Neural cell (in vitro differentiated cells): ENCODE measurements at regions not wholly inside any gene's neighbourhood (a gene's known extent, or its start where the extent isn't known, plus 50 kb on each side); places are given as distances from the start of the nearest gene placed in this dataset.

ENCODE experiments used
- H2AFZ ChIP-seq: fragments of 200-600, 300-800 bp; sonication (generic), shearing (Covaris generic); 2 replicates; pipeline ENCODE4 v1.6.0; 2014; ENCODE audit warnings: low read depth, mild to moderate bottlenecking, antibody characterized with exemption, low read length, moderate library complexity
- H3F3A ChIP-seq: fragments of 200-600 bp; shearing (Covaris generic); 2 replicates; pipeline ENCODE4 v1.6.1; 2016; ENCODE audit warnings: mild to moderate bottlenecking, moderate library complexity, mixed read lengths, antibody characterized with exemption, low read length; ENCODE audit not compliant: insufficient read depth, poor library complexity, severe bottlenecking
- H3K27ac ChIP-seq: fragments of 200-600, 300-800 bp; sonication (generic), shearing (Covaris generic); 2 replicates; pipeline ENCODE4 v1.5.1; 2014; ENCODE audit warnings: mild to moderate bottlenecking, low read length, moderate library complexity
- H3K27me3 ChIP-seq: fragments of 300-800, 200-600 bp; sonication (generic), shearing (Covaris generic); 2 replicates; pipeline ENCODE4 v1.6.0; 2014; ENCODE audit warnings: mild to moderate bottlenecking, low read depth, low read length, moderate library complexity; ENCODE audit not compliant: insufficient read depth
- H3K36me3 ChIP-seq: fragments of 300-800, 200-600 bp; sonication (generic), shearing (Covaris generic); 2 replicates; pipeline ENCODE4 v1.5.1; 2014; ENCODE audit warnings: mild to moderate bottlenecking, antibody characterized with exemption, low read length, moderate library complexity; ENCODE audit not compliant: insufficient read depth
- H3K4me2 ChIP-seq: fragments of 300-800, 200-600 bp; sonication (generic), shearing (Covaris generic); 2 replicates; pipeline ENCODE4 v1.6.0; 2014; ENCODE audit warnings: mild to moderate bottlenecking, low read length
- H3K4me3 ChIP-seq: fragments of 300-800, 200-600 bp; sonication (generic), shearing (Covaris generic); 2 replicates; pipeline ENCODE4 v1.5.1; 2014; ENCODE audit warnings: mild to moderate bottlenecking, low read length, moderate library complexity
- H3K79me2 ChIP-seq: fragments of 200-600 bp; shearing (Covaris generic); replicated peaks from 2 replicates; pipeline ENCODE4 v1.6.0; 2014; ENCODE audit warnings: mild to moderate bottlenecking, low read length, moderate library complexity; ENCODE audit not compliant: insufficient read depth
- H3K9ac ChIP-seq: fragments of 300-800, 200-600 bp; sonication (generic), shearing (Covaris generic); 2 replicates; pipeline ENCODE4 v1.6.1; 2016; ENCODE audit warnings: mild to moderate bottlenecking, low read length, mixed read lengths
- H3K9me2 ChIP-seq: fragments of 200-600 bp; shearing (Covaris generic); 2 replicates; pipeline ENCODE4 v1.6.1; 2016; ENCODE audit warnings: mild to moderate bottlenecking, low read length, mixed read lengths; ENCODE audit not compliant: insufficient read depth
- H3K9me3 ChIP-seq: fragments of 200-600, 300-800 bp; sonication (generic), shearing (Covaris generic); 2 replicates; pipeline ENCODE4 v1.6.1; 2016; ENCODE audit warnings: mild to moderate bottlenecking, mixed run types, low read length, moderate library complexity, mixed read lengths
- H4K20me1 ChIP-seq: fragments of 200-600 bp; shearing (Covaris generic); 2 replicates; pipeline ENCODE4 v1.6.1; 2016; ENCODE audit warnings: mild to moderate bottlenecking, mixed run types; ENCODE audit not compliant: insufficient read depth
- CTCF ChIP-seq: fragments of 450-650 bp; IDR thresholded peaks from 2 replicates; pipeline ENCODE4 v1.5.1; 2014; ENCODE audit warnings: antibody characterized with exemption, mild to moderate bottlenecking, moderate library complexity; ENCODE audit not compliant: poor library complexity, severe bottlenecking
- EP300 ChIP-seq: fragments of 450-650 bp; conservative IDR thresholded peaks from 2 replicates; pipeline ENCODE4 v1.6.1; 2014; ENCODE audit warnings: antibody characterized with exemption, mild to moderate bottlenecking, moderate library complexity; ENCODE audit not compliant: poor library complexity, severe bottlenecking
- EZH2 ChIP-seq: fragments of 200-600, 300-800 bp; shearing (Covaris generic), sonication (generic); IDR thresholded peaks from 2 replicates; pipeline ENCODE4 v1.6.1; 2014; ENCODE audit warnings: antibody characterized with exemption, low read length, borderline replicate concordance, mild to moderate bottlenecking; ENCODE audit not compliant: insufficient read depth, poor library complexity, severe bottlenecking
- MXI1 ChIP-seq: fragments of 450-650 bp; conservative IDR thresholded peaks from 2 replicates; pipeline ENCODE4 v1.6.1; 2014; ENCODE audit warnings: antibody characterized with exemption, mild to moderate bottlenecking; ENCODE audit not compliant: poor library complexity, severe bottlenecking
- POLR2AphosphoS5 ChIP-seq: IDR thresholded peaks from 2 replicates; pipeline ENCODE4 v1.6.1; 2012
- RAD21 ChIP-seq: fragments of 450-650 bp; conservative IDR thresholded peaks from 2 replicates; pipeline ENCODE4 v1.6.1; 2014; ENCODE audit warnings: antibody characterized with exemption, mild to moderate bottlenecking, moderate library complexity
- REST ChIP-seq: IDR thresholded peaks from 2 replicates; pipeline ENCODE4 v1.6.1; 2012; ENCODE audit warnings: borderline replicate concordance
- SMC3 ChIP-seq: fragments of 450-650 bp; conservative IDR thresholded peaks from 2 replicates; pipeline ENCODE4 v1.6.1; 2014; ENCODE audit warnings: antibody characterized with exemption, mild to moderate bottlenecking, moderate library complexity; ENCODE audit not compliant: poor library complexity
- TAF1 ChIP-seq: IDR thresholded peaks from 2 replicates; pipeline ENCODE4 v1.6.1; 2012; ENCODE audit warnings: low read depth

DNA sequence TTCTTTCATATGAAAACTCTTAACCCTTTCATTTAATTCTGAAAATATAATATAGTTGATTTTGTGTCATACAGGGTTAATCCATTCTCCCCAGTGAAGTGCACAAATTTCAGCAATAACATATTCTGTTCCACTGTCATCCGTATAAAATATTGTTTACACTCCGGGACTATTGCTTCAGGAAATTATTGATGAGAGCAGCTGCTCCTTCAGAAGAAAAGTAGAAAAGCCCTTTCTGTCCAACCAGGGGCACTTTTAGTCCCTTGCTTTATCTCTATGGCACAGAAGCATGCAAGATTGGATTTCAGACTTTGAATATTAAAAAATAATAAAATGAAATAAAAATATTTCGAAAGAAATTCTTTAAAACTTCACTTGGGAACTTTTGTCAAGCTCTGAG, 535.7 kb upstream of the SLC39A10 start:
- no peak overlapping the region for H3K4me2 ChIP-seq
- no peaks in the 10 kb centered on the region for H3K27me3 ChIP-seq
- no peak overlapping the region for H3K9ac ChIP-seq
- no peaks in the 10 kb centered on the region for H4K20me1 ChIP-seq
- H3K9me3 ChIP-seq: no peaks in the 10 kb centered on the region
- no peaks in the 10 kb centered on the region for H3K79me2 ChIP-seq
- H3K36me3 ChIP-seq: no peaks in the 10 kb centered on the region
- H3K4me3 ChIP-seq: no peak overlapping the region
- H3F3A ChIP-seq: no peaks in the 10 kb centered on the region
- H3K27ac ChIP-seq: no peak overlapping the region
- H3K9me2 ChIP-seq: no peaks in the 10 kb centered on the region
- H2AFZ ChIP-seq: no peak overlapping the region
- no peak for TF ChIP-seq EZH2
- TF ChIP-seq RAD21: no peak

DNA sequence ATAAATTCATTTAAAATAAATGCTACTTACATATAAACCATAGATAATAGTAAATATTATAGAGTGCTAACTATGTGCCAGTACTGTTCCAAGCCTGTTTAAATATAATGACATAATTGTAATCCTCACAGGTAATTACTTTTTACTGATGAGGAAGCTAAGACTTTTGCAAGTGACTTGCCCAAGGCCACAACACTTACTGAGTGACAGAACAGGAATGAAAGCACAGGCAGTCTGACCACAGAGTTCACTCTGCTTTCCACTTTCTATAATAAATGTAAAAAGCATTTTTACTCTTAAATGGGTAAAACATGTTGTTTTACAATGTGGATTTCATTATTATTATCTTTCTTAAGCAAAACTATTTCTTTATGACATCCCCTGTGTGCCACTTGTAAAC, 537.8 kb upstream of the SLC39A10 start:
- H3F3A ChIP-seq: no peaks in the 10 kb centered on the region
- H4K20me1 ChIP-seq: no peaks in the 10 kb centered on the region
- no peaks in the 10 kb centered on the region for H3K79me2 ChIP-seq

DNA sequence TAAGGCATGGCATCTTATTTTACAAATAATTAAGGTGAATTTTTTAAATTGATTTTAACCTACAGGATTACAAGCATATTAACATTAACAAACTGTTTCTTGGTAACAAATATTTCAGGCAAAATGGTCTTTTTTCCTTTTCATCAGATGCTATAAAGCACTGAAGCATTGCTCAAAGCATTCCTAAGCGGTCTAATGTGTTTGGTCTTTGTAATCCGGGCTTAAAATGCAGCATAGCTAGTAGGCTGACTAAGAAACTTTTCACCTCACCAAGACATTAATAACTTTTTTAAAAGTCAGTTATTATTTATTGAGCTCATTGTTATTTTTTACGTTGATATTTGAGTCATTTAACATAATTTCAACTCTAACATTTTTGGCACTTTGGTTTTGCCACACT, 538.8 kb upstream of the SLC39A10 start:
- Histone ChIP-seq H3K79me2 (no peaks in the 10 kb centered on the region), H3F3A (no peaks in the 10 kb centered on the region), H3K9ac (no peak overlapping the region), H3K27ac (no peak overlapping the region), H3K27me3 (no peaks in the 10 kb centered on the region), H3K36me3 (no peaks in the 10 kb centered on the region), H2AFZ (no peak overlapping the region), H4K20me1 (no peaks in the 10 kb centered on the region), H3K9me3 (no peaks in the 10 kb centered on the region), H3K4me2 (no peak overlapping the region), H3K9me2 (no peaks in the 10 kb centered on the region), H3K4me3 (no peak overlapping the region)
- TF ChIP-seq CTCF: no peak
- TF ChIP-seq SMC3: no peak
- TF ChIP-seq EP300: no peak
- no peak for TF ChIP-seq POLR2AphosphoS5
- TF ChIP-seq REST: no peak
- no peak for TF ChIP-seq RAD21
- no peak for TF ChIP-seq TAF1
- no peak for TF ChIP-seq EZH2
- TF ChIP-seq MXI1: no peak

More for the DNA sequence above, 537.8 kb upstream of the SLC39A10 start:
- H3K9me2 ChIP-seq: no peaks in the 10 kb centered on the region
- H3K4me2 ChIP-seq: no peak overlapping the region
- no peak overlapping the region for H2AFZ ChIP-seq
- no peaks in the 10 kb centered on the region for H3K27me3 ChIP-seq
- H3K9me3 ChIP-seq: no peaks in the 10 kb centered on the region
- no peak overlapping the region for H3K9ac ChIP-seq
- no peaks in the 10 kb centered on the region for H3K36me3 ChIP-seq
- no peak overlapping the region for H3K27ac ChIP-seq
- no peak for TF ChIP-seq REST
- TF ChIP-seq EZH2: no peak
- H3K4me3 ChIP-seq: no peak overlapping the region
